Loucy (cell line): ENCODE measurements at regions not wholly inside any gene's neighbourhood (a gene's known extent, or its start where the extent isn't known, plus 50 kb on each side); places are given as distances from the start of the nearest gene placed in this dataset.

ENCODE experiments used
- EZH2phosphoT487 ChIP-seq: fragments of 200-600 bp; IDR thresholded peaks from 2 replicates; pipeline ENCODE4 v1.6.1; 2018; ENCODE audit warnings: antibody characterized with exemption, mild to moderate bottlenecking, moderate library complexity, borderline replicate concordance
- TF ChIP-seq, protein P1 (sequence below): fragments of 200-600 bp; sonication (generic); conservative IDR thresholded peaks from 2 replicates; pipeline ENCODE4 v1.5.1; 2014; ENCODE audit warnings: mild to moderate bottlenecking, antibody characterized with exemption, low read length

DNA sequence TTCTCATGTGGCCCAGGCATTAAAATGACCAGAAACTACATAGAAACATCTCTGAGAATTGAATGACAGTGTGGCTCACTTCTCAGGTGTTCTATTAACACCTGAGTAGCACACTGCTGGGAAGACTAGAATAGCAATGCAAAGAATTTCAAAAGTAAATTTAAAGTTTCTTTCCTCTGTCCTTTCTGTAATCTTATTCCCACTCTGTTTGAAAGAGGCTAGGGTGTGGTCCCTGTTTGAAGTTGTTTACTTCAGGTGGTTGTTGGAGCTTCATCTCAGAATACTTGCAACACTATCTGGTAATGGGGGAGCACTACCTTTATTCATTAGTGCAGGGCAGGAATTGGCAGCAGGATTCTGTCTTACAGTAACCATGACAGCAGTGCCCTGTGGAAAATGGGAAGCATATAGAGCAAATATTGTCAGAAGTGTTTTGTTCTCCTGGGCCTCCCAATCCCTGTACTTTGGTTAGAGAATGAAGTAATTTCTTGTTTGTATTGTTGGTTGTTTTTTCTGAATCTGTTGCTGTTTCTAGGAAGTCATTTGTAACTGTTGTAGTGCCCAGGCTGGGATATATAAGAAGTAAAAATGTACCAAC is 1210.2 kb upstream of the ATXN8OS start:
- TF ChIP-seq, protein P1, sequence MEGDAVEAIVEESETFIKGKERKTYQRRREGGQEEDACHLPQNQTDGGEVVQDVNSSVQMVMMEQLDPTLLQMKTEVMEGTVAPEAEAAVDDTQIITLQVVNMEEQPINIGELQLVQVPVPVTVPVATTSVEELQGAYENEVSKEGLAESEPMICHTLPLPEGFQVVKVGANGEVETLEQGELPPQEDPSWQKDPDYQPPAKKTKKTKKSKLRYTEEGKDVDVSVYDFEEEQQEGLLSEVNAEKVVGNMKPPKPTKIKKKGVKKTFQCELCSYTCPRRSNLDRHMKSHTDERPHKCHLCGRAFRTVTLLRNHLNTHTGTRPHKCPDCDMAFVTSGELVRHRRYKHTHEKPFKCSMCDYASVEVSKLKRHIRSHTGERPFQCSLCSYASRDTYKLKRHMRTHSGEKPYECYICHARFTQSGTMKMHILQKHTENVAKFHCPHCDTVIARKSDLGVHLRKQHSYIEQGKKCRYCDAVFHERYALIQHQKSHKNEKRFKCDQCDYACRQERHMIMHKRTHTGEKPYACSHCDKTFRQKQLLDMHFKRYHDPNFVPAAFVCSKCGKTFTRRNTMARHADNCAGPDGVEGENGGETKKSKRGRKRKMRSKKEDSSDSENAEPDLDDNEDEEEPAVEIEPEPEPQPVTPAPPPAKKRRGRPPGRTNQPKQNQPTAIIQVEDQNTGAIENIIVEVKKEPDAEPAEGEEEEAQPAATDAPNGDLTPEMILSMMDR: no peak
- no peak for TF ChIP-seq EZH2phosphoT487
